GM12865 (cell line): ENCODE measurements at regions not wholly inside any gene's neighbourhood (a gene's known extent, or its start where the extent isn't known, plus 50 kb on each side); places are given as distances from the start of the nearest gene placed in this dataset.
"Not testable (repeated sequence)": the region's sequence is repeated elsewhere in the genome, so short reads cannot be mapped to it uniquely, and the experiment has no call there.

Experiments used
- DNase-seq: peaks from one replicate; pipeline ENCODE4 v3.0.0; 2010; ENCODE audit warnings: low read depth
- H3K4me3 ChIP-seq: 2 replicates; pipeline ENCODE4 v1.5.1; 2011; ENCODE audit warnings: mild to moderate bottlenecking, low read depth, low read length, control low read depth
- CTCF ChIP-seq: IDR thresholded peaks from 2 replicates; pipeline ENCODE4 v1.5.1; 2011; ENCODE audit warnings: low read length, control low read depth, low read depth, inconsistent platforms; ENCODE audit not compliant: insufficient read depth; ENCODE audit errors: missing control alignments

- TF ChIP-seq CTCF: no peak
- H3K4me3 ChIP-seq: no peak overlapping the region
- no peak for DNase-seq
These were observed 251.9 kb upstream of the GRM3 start for GRCh38 chr7:86391813-86392212.

GRCh38 chr7:86375602-86376001 is 268.1 kb upstream of the GRM3 start:
- not testable (repeated sequence) for DNase-seq

GRCh38 chr7:86372262-86372661 is 271.4 kb upstream of the GRM3 start:
- DNase-seq: no peak
- H3K4me3 ChIP-seq: no peak overlapping the region
- TF ChIP-seq CTCF: no peak

More at GRCh38 chr7:86375602-86376001, 268.1 kb upstream of the GRM3 start:
- not testable (repeated sequence) for H3K4me3 ChIP-seq

- no peak for TF ChIP-seq CTCF
- no peak overlapping the region for H3K4me3 ChIP-seq
- DNase-seq: no peak
These were observed 276.8 kb upstream of the GRM3 start for GRCh38 chr7:86366946-86367345.

- DNase-seq, H3K4me3 ChIP-seq: not testable (repeated sequence)
These were observed 303.3 kb upstream of the GRM3 start for GRCh38 chr7:86340407-86340806.

GRCh38 chr7:86339051-86339450 is 304.7 kb upstream of the GRM3 start:
- no peak overlapping the region for H3K4me3 ChIP-seq
- TF ChIP-seq CTCF: no peak
- DNase-seq: no peak

GRCh38 chr7:86328801-86329433 is 314.8 kb upstream of the GRM3 start:
- DNase-seq: no peak
- H3K4me3 ChIP-seq: no peak overlapping the region
- no peak for TF ChIP-seq CTCF

- no peak overlapping the region for H3K4me3 ChIP-seq
- no peak for TF ChIP-seq CTCF
- DNase-seq: no peak
These were observed 316.9 kb upstream of the GRM3 start for GRCh38 chr7:86326847-86327246.
